GM23338 (cell line): ENCODE measurements at regions not wholly inside any gene's neighbourhood (a gene's known extent, or its start where the extent isn't known, plus 50 kb on each side); places are given as distances from the start of the nearest gene placed in this dataset.

Source experiments
- CREB1 ChIP-seq: fragments of 250-450 bp; sonication (Bioruptor Pico); IDR thresholded peaks from 2 replicates; pipeline ENCODE4 v1.5.0; 2020; ENCODE audit warnings: low read depth, mild to moderate bottlenecking, moderate library complexity
- EZH2 ChIP-seq: fragments of 200-600 bp; sonication (generic); IDR thresholded peaks from one replicate; pipeline ENCODE4 v1.8.0; 2017; ENCODE audit warnings: antibody characterized with exemption, mild to moderate bottlenecking, low read depth; ENCODE audit not compliant: unreplicated experiment
- EZH2phosphoT487 ChIP-seq: fragments of 200-600 bp; sonication (generic); IDR thresholded peaks from one replicate; pipeline ENCODE4 v1.8.1; 2018; ENCODE audit warnings: antibody characterized with exemption; ENCODE audit not compliant: unreplicated experiment
- JUNB ChIP-seq: IDR thresholded peaks from one replicate; pipeline ENCODE4 v1.6.1; 2016; ENCODE audit warnings: antibody characterized with exemption; ENCODE audit not compliant: unreplicated experiment
- POLR2AphosphoS5 ChIP-seq: IDR thresholded peaks from 2 replicates; pipeline ENCODE4 v1.6.1; 2016; ENCODE audit warnings: antibody characterized with exemption, low read depth
- STAT1 ChIP-seq: IDR thresholded peaks from one replicate; pipeline ENCODE4 v1.6.1; 2016; ENCODE audit warnings: antibody characterized with exemption; ENCODE audit not compliant: unreplicated experiment
- TF ChIP-seq, protein P1 (sequence below), 2 experiments: fragments of 200-600 bp in 1 of 2; sonication (generic) in 1 of 2; conservative IDR thresholded peaks; 2 replicates each; pipeline versions ENCODE4 v1.5.1 to v1.6.1; 2016 to 2017; ENCODE audit warnings: antibody characterized with exemption in 2 of 2, low read depth in 2 of 2, mild to moderate bottlenecking in 2 of 2, moderate library complexity in 1 of 2
- TF ChIP-seq, protein P2 (sequence below): IDR thresholded peaks from 2 replicates; pipeline ENCODE4 v1.6.1; 2016; ENCODE audit warnings: antibody characterized with exemption
- TF ChIP-seq, protein P3 (sequence below): IDR thresholded peaks from one replicate; pipeline ENCODE4 v1.6.1; 2018; ENCODE audit warnings: antibody characterized with exemption; ENCODE audit not compliant: unreplicated experiment

DNA sequence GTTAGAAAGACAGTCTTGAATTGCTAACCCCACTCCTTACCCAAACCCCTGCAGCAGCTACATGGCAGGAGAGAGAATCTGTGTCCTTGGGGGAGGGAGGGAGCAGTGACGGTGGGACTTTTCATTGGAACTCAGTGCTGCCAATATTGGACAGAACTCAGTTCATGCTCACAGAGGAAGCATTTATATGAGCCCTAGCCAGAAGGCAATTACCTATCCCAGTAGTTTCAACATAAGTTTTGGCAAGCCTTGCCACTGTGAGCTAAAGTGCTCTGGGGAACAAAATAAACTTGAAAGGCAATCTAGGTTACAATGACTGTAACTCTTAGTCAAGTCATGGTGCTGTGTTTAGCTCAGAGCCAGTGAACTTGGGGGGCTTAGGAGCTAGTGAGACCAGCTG, 1013.4 kb upstream of the COX7C start:
- TF ChIP-seq, protein P1, sequence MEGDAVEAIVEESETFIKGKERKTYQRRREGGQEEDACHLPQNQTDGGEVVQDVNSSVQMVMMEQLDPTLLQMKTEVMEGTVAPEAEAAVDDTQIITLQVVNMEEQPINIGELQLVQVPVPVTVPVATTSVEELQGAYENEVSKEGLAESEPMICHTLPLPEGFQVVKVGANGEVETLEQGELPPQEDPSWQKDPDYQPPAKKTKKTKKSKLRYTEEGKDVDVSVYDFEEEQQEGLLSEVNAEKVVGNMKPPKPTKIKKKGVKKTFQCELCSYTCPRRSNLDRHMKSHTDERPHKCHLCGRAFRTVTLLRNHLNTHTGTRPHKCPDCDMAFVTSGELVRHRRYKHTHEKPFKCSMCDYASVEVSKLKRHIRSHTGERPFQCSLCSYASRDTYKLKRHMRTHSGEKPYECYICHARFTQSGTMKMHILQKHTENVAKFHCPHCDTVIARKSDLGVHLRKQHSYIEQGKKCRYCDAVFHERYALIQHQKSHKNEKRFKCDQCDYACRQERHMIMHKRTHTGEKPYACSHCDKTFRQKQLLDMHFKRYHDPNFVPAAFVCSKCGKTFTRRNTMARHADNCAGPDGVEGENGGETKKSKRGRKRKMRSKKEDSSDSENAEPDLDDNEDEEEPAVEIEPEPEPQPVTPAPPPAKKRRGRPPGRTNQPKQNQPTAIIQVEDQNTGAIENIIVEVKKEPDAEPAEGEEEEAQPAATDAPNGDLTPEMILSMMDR (conservative IDR thresholded peaks at IDR 0.05; ENCODE audit: low read depth in 2 of 2) = no peak
- TF ChIP-seq JUNB (no peak), EZH2 (no peak), CREB1 (CRISPR knock-in tag) (no peak), POLR2AphosphoS5 (no peak), EZH2phosphoT487 (no peak), STAT1 (no peak)
- TF ChIP-seq, protein P2, sequence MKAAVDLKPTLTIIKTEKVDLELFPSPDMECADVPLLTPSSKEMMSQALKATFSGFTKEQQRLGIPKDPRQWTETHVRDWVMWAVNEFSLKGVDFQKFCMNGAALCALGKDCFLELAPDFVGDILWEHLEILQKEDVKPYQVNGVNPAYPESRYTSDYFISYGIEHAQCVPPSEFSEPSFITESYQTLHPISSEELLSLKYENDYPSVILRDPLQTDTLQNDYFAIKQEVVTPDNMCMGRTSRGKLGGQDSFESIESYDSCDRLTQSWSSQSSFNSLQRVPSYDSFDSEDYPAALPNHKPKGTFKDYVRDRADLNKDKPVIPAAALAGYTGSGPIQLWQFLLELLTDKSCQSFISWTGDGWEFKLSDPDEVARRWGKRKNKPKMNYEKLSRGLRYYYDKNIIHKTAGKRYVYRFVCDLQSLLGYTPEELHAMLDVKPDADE = no peak
- TF ChIP-seq, protein P3, sequence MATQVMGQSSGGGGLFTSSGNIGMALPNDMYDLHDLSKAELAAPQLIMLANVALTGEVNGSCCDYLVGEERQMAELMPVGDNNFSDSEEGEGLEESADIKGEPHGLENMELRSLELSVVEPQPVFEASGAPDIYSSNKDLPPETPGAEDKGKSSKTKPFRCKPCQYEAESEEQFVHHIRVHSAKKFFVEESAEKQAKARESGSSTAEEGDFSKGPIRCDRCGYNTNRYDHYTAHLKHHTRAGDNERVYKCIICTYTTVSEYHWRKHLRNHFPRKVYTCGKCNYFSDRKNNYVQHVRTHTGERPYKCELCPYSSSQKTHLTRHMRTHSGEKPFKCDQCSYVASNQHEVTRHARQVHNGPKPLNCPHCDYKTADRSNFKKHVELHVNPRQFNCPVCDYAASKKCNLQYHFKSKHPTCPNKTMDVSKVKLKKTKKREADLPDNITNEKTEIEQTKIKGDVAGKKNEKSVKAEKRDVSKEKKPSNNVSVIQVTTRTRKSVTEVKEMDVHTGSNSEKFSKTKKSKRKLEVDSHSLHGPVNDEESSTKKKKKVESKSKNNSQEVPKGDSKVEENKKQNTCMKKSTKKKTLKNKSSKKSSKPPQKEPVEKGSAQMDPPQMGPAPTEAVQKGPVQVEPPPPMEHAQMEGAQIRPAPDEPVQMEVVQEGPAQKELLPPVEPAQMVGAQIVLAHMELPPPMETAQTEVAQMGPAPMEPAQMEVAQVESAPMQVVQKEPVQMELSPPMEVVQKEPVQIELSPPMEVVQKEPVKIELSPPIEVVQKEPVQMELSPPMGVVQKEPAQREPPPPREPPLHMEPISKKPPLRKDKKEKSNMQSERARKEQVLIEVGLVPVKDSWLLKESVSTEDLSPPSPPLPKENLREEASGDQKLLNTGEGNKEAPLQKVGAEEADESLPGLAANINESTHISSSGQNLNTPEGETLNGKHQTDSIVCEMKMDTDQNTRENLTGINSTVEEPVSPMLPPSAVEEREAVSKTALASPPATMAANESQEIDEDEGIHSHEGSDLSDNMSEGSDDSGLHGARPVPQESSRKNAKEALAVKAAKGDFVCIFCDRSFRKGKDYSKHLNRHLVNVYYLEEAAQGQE = no peak
